ENCODE measurements at regions not wholly inside any gene's neighbourhood (a gene's known extent, or its start where the extent isn't known, plus 50 kb on each side); places are given as distances from the start of the nearest gene placed in this dataset.

GRCh38 chr7:52114056-52114455 is 797.4 kb upstream of the COBL start:
- ChIA-PET POLR2A (no interaction called here), CTCF (no interaction called here)
- DNase-seq (ENCODE audit: extremely low spot score): no peak
- no peak for TF ChIP-seq CTCF (IDR thresholded peaks at IDR 0.05; ENCODE audit: control extremely low read depth, extremely low read depth, low read depth, missing control alignments)

GRCh38 chr7:52107355-52107754 is 790.7 kb upstream of the COBL start:
- ChIA-PET CTCF (no interaction called here), POLR2A (no interaction called here)
- no peak for DNase-seq (ENCODE audit: extremely low spot score)
- no peak for TF ChIP-seq CTCF (IDR thresholded peaks at IDR 0.05; ENCODE audit: control extremely low read depth, extremely low read depth, low read depth, missing control alignments)

GRCh38 chr7:52095861-52096260 is 779.3 kb upstream of the COBL start:
- TF ChIP-seq CTCF (IDR thresholded peaks at IDR 0.05; ENCODE audit: control extremely low read depth, extremely low read depth, low read depth, missing control alignments): no peak
- no peak for DNase-seq (ENCODE audit: extremely low spot score)
- CTCF ChIA-PET: no interaction called here
- POLR2A ChIA-PET: no interaction called here

GRCh38 chr7:52091996-52092395 is 775.4 kb upstream of the COBL start:
- DNase-seq (ENCODE audit: extremely low spot score): no peak
- TF ChIP-seq CTCF (IDR thresholded peaks at IDR 0.05; ENCODE audit: control extremely low read depth, extremely low read depth, low read depth, missing control alignments): no peak
- POLR2A ChIA-PET: no interaction called here
- CTCF ChIA-PET: no interaction called here

- ChIA-PET CTCF (no interaction called here), POLR2A (no interaction called here)
- TF ChIP-seq CTCF (IDR thresholded peaks at IDR 0.05; ENCODE audit: control extremely low read depth, extremely low read depth, low read depth, missing control alignments): no peak
- DNase-seq (ENCODE audit: extremely low spot score): no peak
These were observed 774.5 kb upstream of the COBL start for GRCh38 chr7:52091101-52091500.

- POLR2A ChIA-PET: no interaction called here
- TF ChIP-seq CTCF (IDR thresholded peaks at IDR 0.05; ENCODE audit: control extremely low read depth, extremely low read depth, low read depth, missing control alignments): no peak
- no peak for DNase-seq (ENCODE audit: extremely low spot score)
- CTCF ChIA-PET: no interaction called here
These were observed 771.6 kb upstream of the COBL start for GRCh38 chr7:52088008-52088901.
